AG04449 (cell line): ENCODE measurements at regions not wholly inside any gene's neighbourhood (a gene's known extent, or its start where the extent isn't known, plus 50 kb on each side); places are given as distances from the start of the nearest gene placed in this dataset.
"Not testable (repeated sequence)": the region's sequence is repeated elsewhere in the genome, so short reads cannot be mapped to it uniquely, and the experiment has no call there.

ENCODE experiments used
- CTCF ChIA-PET: fragments of 350-600 bp; formaldehyde crosslinking; extraction: SDS; loops from one replicate; lab custom pipeline; 2021; ENCODE audit warnings: antibody characterized with exemption; lab: Yijun Ruan, JAX
- POLR2A ChIA-PET: fragments of 400-600, 350-600 bp; formaldehyde crosslinking; extraction: SDS; loops from one replicate; lab custom pipeline; 2020; ENCODE audit warnings: antibody characterized with exemption, inconsistent platforms; lab: Yijun Ruan, JAX
- DNase-seq: peaks from one replicate; pipeline ENCODE4 v3.0.0-alpha.2; 2010; ENCODE audit warnings: low read depth, low spot score
- H3K4me3 ChIP-seq: 2 replicates; pipeline ENCODE4 v1.5.1; 2011; ENCODE audit warnings: low read depth, mild to moderate bottlenecking, control low read depth, low read length
- CTCF ChIP-seq: IDR thresholded peaks from one replicate; pipeline ENCODE4 v1.5.1; 2011; ENCODE audit warnings: mild to moderate bottlenecking, moderate library complexity, low read length, control low read depth, inconsistent platforms; ENCODE audit not compliant: insufficient read depth; ENCODE audit errors: missing control alignments

GRCh38 chr1:213499444-213499843, 448.4 kb downstream of the RPS6KC1 start:
- TF ChIP-seq CTCF: no peak
- DNase-seq: no peak
- no peak overlapping the region for H3K4me3 ChIP-seq
- ChIA-PET CTCF (no interaction called here), POLR2A (no interaction called here)

- TF ChIP-seq CTCF: no peak
- ChIA-PET POLR2A (no interaction called here), CTCF (no interaction called here)
- H3K4me3 ChIP-seq: no peak overlapping the region
- DNase-seq: no peak
Measured at GRCh38 chr1:213507472-213508223, 456.6 kb downstream of the RPS6KC1 start.

- H3K4me3 ChIP-seq: no peak overlapping the region
- TF ChIP-seq CTCF: no peak
- CTCF ChIA-PET: no interaction called here
- POLR2A ChIA-PET: no interaction called here
- DNase-seq: no peak
Measured at GRCh38 chr1:213511173-213511572, 460.1 kb downstream of the RPS6KC1 start.

GRCh38 chr1:213512316-213512715, 461.3 kb downstream of the RPS6KC1 start:
- no peak for TF ChIP-seq CTCF
- DNase-seq: no peak
- ChIA-PET CTCF (no interaction called here), POLR2A (no interaction called here)
- H3K4me3 ChIP-seq: no peak overlapping the region

GRCh38 chr1:213513006-213513405, 462.0 kb downstream of the RPS6KC1 start:
- ChIA-PET CTCF (no interaction called here), POLR2A (no interaction called here)
- no peak for TF ChIP-seq CTCF
- no peak overlapping the region for H3K4me3 ChIP-seq
- no peak for DNase-seq

GRCh38 chr1:213514408-213515179, 463.6 kb downstream of the RPS6KC1 start:
- H3K4me3 ChIP-seq, CTCF ChIA-PET, POLR2A ChIA-PET, DNase-seq: not testable (repeated sequence)
